ENCODE measurements at regions not wholly inside any gene's neighbourhood (a gene's known extent, or its start where the extent isn't known, plus 50 kb on each side); places are given as distances from the start of the nearest gene placed in this dataset.

GRCh38 chr1:47513393-47513792 lies 75.5 kb downstream of the FOXD2 start:
- H3K9me3 ChIP-seq (ENCODE audit: control insufficient read depth, low read depth, low read length) = no peaks in the 10 kb centered on the region
- H2AK5ac ChIP-seq (ENCODE audit: insufficient read length, low read length) = no peak overlapping the region
- no peak overlapping the region for H2BK15ac ChIP-seq (ENCODE audit: low read depth, low read length)
- Mint-ChIP-seq H3K36me3 (ENCODE audit: insufficient read depth in 1 of 3, low read depth in 3 of 3) (peaks cover 0 to 2% (median 0%) of the 10 kb centered on the region in 3 experiments; a peak in 1 of 7 replicates), H3K4me1 (peaks cover 8 to 10% of the 10 kb centered on the region in 2 experiments; a peak in 3 of 4 replicates), H3K9me3 (peaks cover 5 to 9% of the 10 kb centered on the region in 2 experiments; a peak in 3 of 5 replicates), H3K4me3 (no peak overlapping the region; a peak in 1 of 5 replicates), H3K27ac (no peak overlapping the region), H3K27me3 (ENCODE audit: low read depth) (peaks cover 85% of the 10 kb centered on the region)
- H3K27me3 ChIP-seq (ENCODE audit: insufficient read depth, low read length) = peaks cover 13% of the 10 kb centered on the region; the same call in 1 of the 2 replicates
- H4K5ac ChIP-seq (ENCODE audit: insufficient read length, low read depth, low read length) = no peak overlapping the region
- no peak overlapping the region for H3K56ac ChIP-seq (ENCODE audit: insufficient read length, low read depth, low read length)
- no peak overlapping the region for H3K18ac ChIP-seq (ENCODE audit: insufficient read length, low read depth, low read length)
- no peak overlapping the region for H2BK20ac ChIP-seq (ENCODE audit: low read depth, low read length, poor library complexity, severe bottlenecking)
- H2BK5ac ChIP-seq (ENCODE audit: insufficient read length, low read length) = no peak overlapping the region
- H3K14ac ChIP-seq (ENCODE audit: insufficient read depth, low read length) = no peak overlapping the region
- no peaks in the 10 kb centered on the region for H4K20me1 ChIP-seq (ENCODE audit: control insufficient read depth, insufficient read depth, insufficient read length)
- H3K4me2 ChIP-seq (ENCODE audit: insufficient read depth, insufficient read length, low read length) = no peak overlapping the region
- H3K4me1 ChIP-seq (ENCODE audit: insufficient read depth, low read length) = no peaks in the 10 kb centered on the region
- no peak for TF ChIP-seq CTCF (conservative IDR thresholded peaks at IDR 0.05)
- no peak overlapping the region for H3K9ac ChIP-seq (ENCODE audit: extremely low read depth, insufficient read length, low read length)
- H2BK12ac ChIP-seq (ENCODE audit: insufficient read length, low read depth, low read length) = no peak overlapping the region
- no CpG with 5 or more reads among the region's 3 CpGs for WGBS (ENCODE audit: extremely low coverage, insufficient read length, low lambda C conversion rate)
- no peaks in the 10 kb centered on the region for H3K79me2 ChIP-seq (ENCODE audit: insufficient read depth, low read length)
- H2BK120ac ChIP-seq (ENCODE audit: low read depth, low read length, poor library complexity, severe bottlenecking) = no peak overlapping the region
- no peak overlapping the region for H3K27ac ChIP-seq (ENCODE audit: insufficient read length, low read depth, low read length)
- no peak for DNase-seq
- no peak overlapping the region for H3K4ac ChIP-seq (ENCODE audit: low read depth, low read length)
- no peak overlapping the region for H3K23ac ChIP-seq (ENCODE audit: insufficient read length, low read depth, low read length)
- no peaks in the 10 kb centered on the region for H3K79me1 ChIP-seq (ENCODE audit: insufficient read depth, low read depth, low read length, poor library complexity, severe bottlenecking)
- no peak overlapping the region for H3T11ph ChIP-seq (ENCODE audit: low read length)
- peaks cover 6% of the 10 kb centered on the region for H3K23me2 ChIP-seq (ENCODE audit: insufficient read length, low read depth, low read length, poor library complexity, severe bottlenecking)
- no peak overlapping the region for H4K91ac ChIP-seq (ENCODE audit: insufficient read length, low read depth, low read length)
- H2AFZ ChIP-seq (ENCODE audit: low read length) = no peak overlapping the region
- H4K8ac ChIP-seq (replicated peaks; ENCODE audit: insufficient read length, low read depth, low read length) = no peak overlapping the region

Measured in H9 (cell line).